ENCODE measurements at regions not wholly inside any gene's neighbourhood (a gene's known extent, or its start where the extent isn't known, plus 50 kb on each side); places are given as distances from the start of the nearest gene placed in this dataset.

DNA sequence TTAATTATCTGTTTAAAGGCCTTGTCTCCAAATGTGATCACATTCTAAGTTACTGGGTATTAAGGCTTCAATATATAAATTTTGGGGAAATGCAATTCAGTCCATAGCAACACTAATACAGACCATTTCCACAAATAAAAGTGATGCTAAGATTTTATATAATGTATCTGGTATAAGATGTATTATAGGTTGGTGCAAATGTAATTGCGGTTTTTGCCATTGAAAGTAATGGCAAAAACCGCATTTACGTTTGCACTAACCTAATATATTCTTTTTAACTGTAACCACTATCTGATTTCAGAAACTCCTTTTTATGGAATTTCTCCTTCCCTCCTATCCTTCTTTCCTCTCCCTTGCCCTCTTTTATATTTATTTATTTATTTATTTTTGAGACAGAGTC, 1020.6 kb downstream of the BCL11A start:
- Histone ChIP-seq H3K9me3 (no peaks in the 10 kb centered on the region), H3K27me3 (no peaks in the 10 kb centered on the region), H3K27ac (no peak overlapping the region), H3K4me1 (no peaks in the 10 kb centered on the region), H3K4me3 (no peak overlapping the region), H3K36me3 (no peaks in the 10 kb centered on the region)
- intact Hi-C loops (cut with DNase I; ENCODE audit: low total_unique reads) (no loop called here), in situ Hi-C loops (cut with MboI; ENCODE audit: low pct_ligation_motif_present in 1 of 4, low pct_unique_long_range_greater_than_20kb in 1 of 4, low sequenced_read_pairs in 3 of 4) (no loop called here)
- TF ChIP-seq POLR2A (IDR thresholded peaks at IDR 0.05) (no peak), EP300 (IDR thresholded peaks at IDR 0.05; ENCODE audit: low read depth) (no peak), POLR2AphosphoS5 (IDR thresholded peaks at IDR 0.05) (no peak)
- TF ChIP-seq, protein P1, sequence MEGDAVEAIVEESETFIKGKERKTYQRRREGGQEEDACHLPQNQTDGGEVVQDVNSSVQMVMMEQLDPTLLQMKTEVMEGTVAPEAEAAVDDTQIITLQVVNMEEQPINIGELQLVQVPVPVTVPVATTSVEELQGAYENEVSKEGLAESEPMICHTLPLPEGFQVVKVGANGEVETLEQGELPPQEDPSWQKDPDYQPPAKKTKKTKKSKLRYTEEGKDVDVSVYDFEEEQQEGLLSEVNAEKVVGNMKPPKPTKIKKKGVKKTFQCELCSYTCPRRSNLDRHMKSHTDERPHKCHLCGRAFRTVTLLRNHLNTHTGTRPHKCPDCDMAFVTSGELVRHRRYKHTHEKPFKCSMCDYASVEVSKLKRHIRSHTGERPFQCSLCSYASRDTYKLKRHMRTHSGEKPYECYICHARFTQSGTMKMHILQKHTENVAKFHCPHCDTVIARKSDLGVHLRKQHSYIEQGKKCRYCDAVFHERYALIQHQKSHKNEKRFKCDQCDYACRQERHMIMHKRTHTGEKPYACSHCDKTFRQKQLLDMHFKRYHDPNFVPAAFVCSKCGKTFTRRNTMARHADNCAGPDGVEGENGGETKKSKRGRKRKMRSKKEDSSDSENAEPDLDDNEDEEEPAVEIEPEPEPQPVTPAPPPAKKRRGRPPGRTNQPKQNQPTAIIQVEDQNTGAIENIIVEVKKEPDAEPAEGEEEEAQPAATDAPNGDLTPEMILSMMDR (IDR thresholded peaks at IDR 0.05) = no peak
- DNase-seq = no peak
- WGBS, 2 donors (ENCODE audit: low coverage in 1 of 2) = 95 to 98% methylated on average over 3 of the region's 3 CpGs

DNA sequence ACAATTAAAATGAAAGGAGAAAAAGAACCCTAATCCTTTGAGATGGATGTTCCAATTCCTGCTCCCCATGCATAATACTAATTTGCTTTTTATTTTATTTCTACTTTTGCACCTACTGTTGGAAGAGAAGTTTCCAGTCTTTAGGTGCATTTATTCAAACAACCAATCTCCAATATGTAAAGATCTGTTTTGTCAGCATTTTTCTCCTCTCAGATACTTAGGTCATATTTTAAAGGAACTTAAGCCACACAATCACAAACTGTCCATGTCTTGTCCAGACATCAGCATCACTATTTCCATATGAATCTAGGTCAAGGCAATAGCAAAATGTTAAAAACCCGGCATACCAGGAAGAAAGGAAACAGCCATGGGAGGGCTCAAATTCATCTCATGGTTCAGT, 1023.2 kb downstream of the BCL11A start:
- no peak for DNase-seq
- 56% methylated on average over 1 of the region's 1 CpG; no CpG with 5 or more reads in 1 of the 2 donors for WGBS, 2 donors (ENCODE audit: low coverage in 1 of 2)
- TF ChIP-seq POLR2A (IDR thresholded peaks at IDR 0.05) (no peak), POLR2AphosphoS5 (IDR thresholded peaks at IDR 0.05) (no peak), EP300 (IDR thresholded peaks at IDR 0.05; ENCODE audit: low read depth) (no peak)
- TF ChIP-seq, protein P1 (IDR thresholded peaks at IDR 0.05) = no peak
- Histone ChIP-seq H3K9me3 (no peaks in the 10 kb centered on the region), H3K4me1 (no peaks in the 10 kb centered on the region), H3K27ac (no peak overlapping the region), H3K4me3 (no peak overlapping the region), H3K36me3 (no peaks in the 10 kb centered on the region), H3K27me3 (no peaks in the 10 kb centered on the region)
- in situ Hi-C loops (cut with MboI; ENCODE audit: low pct_ligation_motif_present in 1 of 4, low pct_unique_long_range_greater_than_20kb in 1 of 4, low sequenced_read_pairs in 3 of 4) = no loop called here
- intact Hi-C loops (cut with DNase I; ENCODE audit: low total_unique reads) = no loop called here

DNA sequence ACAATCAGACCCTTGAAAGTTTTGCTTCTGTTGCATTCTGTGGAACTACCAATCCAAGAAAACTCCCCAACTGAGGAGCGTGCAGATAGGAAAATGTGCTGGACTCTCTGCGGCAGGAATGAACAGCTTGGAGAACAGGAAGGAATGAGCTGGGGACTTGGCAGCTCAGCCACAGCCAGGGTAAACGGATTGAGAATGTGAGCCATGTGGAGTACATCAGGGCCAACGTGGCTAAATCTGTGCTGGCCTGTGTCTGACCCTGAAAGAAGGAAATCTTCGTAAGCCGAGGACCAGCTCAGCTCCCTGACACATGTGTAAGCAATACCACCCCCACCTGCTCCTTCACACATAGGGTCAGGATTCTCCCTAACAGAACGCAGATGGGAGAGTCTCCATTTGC, 1023.7 kb downstream of the BCL11A start:
- intact Hi-C loops (cut with DNase I; ENCODE audit: low total_unique reads) = no loop called here
- Histone ChIP-seq H3K9me3 (no peaks in the 10 kb centered on the region), H3K27ac (no peak overlapping the region), H3K36me3 (no peaks in the 10 kb centered on the region), H3K4me3 (no peak overlapping the region), H3K4me1 (no peaks in the 10 kb centered on the region), H3K27me3 (no peaks in the 10 kb centered on the region)
- DNase-seq = no peak
- in situ Hi-C loops (cut with MboI; ENCODE audit: low pct_ligation_motif_present in 1 of 4, low pct_unique_long_range_greater_than_20kb in 1 of 4, low sequenced_read_pairs in 3 of 4) = no loop called here
- TF ChIP-seq POLR2AphosphoS5 (IDR thresholded peaks at IDR 0.05) (no peak), POLR2A (IDR thresholded peaks at IDR 0.05) (no peak), EP300 (IDR thresholded peaks at IDR 0.05; ENCODE audit: low read depth) (no peak)
- TF ChIP-seq, protein P1 (IDR thresholded peaks at IDR 0.05) = no peak
- WGBS, 2 donors (ENCODE audit: low coverage in 1 of 2) = 73% methylated on average over 7 of the region's 7 CpGs; no CpG with 5 or more reads in 1 of the 2 donors

DNA sequence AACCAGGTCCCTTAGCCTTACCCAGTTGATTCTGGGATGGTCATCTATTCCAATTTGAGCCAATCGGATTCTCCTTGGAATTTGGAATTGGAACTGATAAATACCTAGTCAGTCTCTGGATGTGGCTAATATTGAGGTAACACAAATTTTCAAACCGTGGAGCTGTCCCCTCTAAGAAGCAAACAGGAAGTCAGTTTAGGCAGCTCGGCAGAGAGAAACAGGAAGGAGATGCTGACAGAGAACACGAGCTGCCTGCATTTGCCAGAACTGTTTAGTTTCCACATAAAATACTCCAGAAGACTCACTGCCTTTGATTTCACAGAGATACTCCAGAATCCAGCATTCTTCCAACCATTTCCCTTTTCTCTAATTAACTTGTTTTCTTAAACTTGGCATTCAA, 1024.9 kb downstream of the BCL11A start:
- no peaks in the 10 kb centered on the region for H3K9me3 ChIP-seq
- in situ Hi-C loops (cut with MboI; ENCODE audit: low pct_ligation_motif_present in 1 of 4, low pct_unique_long_range_greater_than_20kb in 1 of 4, low sequenced_read_pairs in 3 of 4) = no loop called here
- no peaks in the 10 kb centered on the region for H3K27me3 ChIP-seq
- H3K4me3 ChIP-seq = no peak overlapping the region
- TF ChIP-seq, protein P1 (IDR thresholded peaks at IDR 0.05) = no peak
- TF ChIP-seq EP300 (IDR thresholded peaks at IDR 0.05; ENCODE audit: low read depth) (no peak), POLR2AphosphoS5 (IDR thresholded peaks at IDR 0.05) (no peak), POLR2A (IDR thresholded peaks at IDR 0.05) (no peak)
- H3K4me1 ChIP-seq = no peaks in the 10 kb centered on the region
- WGBS, 2 donors (ENCODE audit: low coverage in 1 of 2) = 56 to 100% methylated on average over 1 to 4 of the region's 4 CpGs
- no peak overlapping the region for H3K27ac ChIP-seq
- intact Hi-C loops (cut with DNase I; ENCODE audit: low total_unique reads) = no loop called here
- DNase-seq = no peak
- no peaks in the 10 kb centered on the region for H3K36me3 ChIP-seq

Measured in transverse colon (tissue), 4 donors.